ENCODE measurements at regions not wholly inside any gene's neighbourhood (a gene's known extent, or its start where the extent isn't known, plus 50 kb on each side); places are given as distances from the start of the nearest gene placed in this dataset.

- TF ChIP-seq POLR2A (IDR thresholded peaks at IDR 0.05) (no peak), CTCF (IDR thresholded peaks at IDR 0.05 in 8 of 11, conservative IDR thresholded peaks at IDR 0.05 in 3 of 11) (no peak), POLR2AphosphoS5 (IDR thresholded peaks at IDR 0.05) (no peak)
These were observed 56.5 kb upstream of the FUT9 start for GRCh38 chr6:95959261-95959660.

Data from spleen (tissue), 7 donors.